ENCODE measurements at regions not wholly inside any gene's neighbourhood (a gene's known extent, or its start where the extent isn't known, plus 50 kb on each side); places are given as distances from the start of the nearest gene placed in this dataset.

DNA sequence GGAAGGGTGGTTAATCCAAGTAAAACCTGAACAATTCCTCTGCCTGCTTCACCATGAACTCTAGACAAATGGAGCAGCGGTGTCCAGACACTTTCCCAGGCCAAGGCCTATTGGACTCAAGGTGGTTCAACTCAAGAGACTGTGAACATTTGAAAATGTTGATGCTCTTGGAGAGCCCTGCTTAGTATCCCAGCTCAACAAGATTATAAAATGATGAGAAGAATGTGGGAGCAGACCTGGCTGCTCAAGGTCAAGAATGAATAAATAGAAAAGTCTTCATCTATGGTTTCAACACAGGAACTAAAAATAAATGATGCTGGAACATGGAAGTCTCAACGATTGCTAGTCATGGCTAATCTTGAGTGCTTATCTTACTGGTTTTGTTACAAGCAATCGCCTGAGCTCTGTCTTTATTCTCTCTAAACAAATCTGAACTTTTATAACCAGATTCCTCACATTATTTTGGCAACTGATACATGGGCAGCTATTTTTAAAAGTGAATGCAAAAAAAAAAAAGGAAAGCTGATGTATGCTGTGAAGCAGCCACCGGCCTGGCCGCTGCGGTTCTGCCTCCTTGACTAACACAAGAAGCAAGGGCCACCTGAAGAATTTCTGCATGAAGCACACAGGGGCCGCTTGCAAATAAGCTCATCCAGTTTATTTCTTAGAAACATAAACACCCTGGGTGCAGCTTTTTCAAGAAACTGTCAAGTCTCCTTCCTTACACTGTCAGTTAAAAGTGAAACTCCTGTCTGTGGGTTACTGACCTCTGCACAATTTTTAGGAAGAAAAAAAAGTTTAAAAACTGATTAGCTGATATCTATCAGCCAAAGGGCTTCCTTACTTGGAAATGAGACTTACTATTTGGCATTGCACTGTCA is 120.1 kb upstream of the ARHGEF3 start:
- no peak for DNase-seq

DNA sequence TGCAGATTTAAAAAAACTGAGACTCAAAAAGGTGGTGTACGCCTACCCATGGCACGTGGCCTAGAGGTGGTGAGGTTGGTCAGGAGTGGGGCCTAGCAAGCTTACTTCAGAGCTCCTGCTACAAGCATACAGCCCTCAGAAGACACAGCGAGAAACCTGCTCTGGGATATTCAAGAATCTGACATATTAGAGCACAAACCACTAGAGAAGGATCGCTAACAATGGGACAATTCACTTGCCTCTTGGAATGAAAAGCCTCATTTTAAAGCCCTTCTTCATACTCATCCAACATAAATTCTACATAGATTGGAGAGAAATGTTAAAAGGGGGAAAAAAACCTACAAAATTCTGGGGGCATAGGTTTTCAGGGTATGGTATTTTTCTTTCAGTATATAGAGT is 118.0 kb upstream of the ARHGEF3 start:
- DNase-seq = no peak

DNA sequence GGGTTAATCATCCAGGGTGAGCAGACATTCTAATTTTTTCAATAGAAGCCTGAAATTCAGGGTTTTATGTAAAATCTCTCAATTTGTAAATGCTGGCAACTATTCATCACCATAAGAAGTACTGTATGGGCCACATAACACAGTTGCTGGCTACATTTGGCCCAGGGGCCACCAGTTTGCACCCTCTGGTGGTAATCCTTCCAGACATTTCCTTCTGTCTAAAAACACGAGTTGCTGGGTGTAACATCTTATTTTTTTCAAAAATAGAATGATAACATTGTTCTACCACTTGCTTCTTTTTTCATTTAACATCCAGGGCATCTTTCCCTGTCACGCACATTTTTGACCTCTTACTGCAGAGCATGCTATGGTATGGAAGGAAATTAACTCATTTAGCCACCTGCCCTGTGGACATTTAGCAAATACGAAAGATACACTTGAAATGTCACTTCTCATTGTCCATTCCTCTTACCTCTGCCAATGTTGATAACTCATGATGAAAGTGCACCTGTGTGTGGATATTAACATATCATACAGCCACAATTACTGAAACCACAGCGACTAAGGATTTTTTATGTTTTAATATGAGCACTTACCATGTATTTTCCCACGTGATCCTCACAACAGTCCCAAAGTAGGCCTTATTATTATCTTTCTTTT is 117.5 kb upstream of the ARHGEF3 start:
- DNase-seq = no peak

DNA sequence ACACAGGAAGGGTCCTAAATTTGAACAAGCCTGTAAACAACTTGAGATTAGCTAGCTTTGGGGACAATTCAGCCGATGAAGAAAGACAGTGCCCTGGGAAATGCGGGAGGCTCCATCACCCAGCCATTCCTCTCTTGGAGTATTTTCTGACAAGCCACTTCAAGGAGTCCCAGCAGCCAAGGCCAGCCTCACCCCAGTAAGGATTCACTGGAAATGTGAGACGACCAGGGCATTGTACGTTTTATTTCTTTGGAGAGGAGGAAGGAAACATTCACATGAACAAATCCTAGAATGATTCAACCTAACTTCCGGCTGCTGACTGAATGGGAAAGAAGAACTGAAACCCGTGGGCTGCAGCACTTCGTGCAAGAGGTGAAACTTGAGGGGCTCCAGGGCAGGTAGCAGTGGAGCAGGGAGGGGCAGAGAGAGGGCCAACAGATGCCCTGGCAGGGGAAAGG is 116.4 kb upstream of the ARHGEF3 start:
- no peak for DNase-seq

- no peak for DNase-seq
Measured at GRCh38 chr3:56917361-56918110, 115.8 kb upstream of the ARHGEF3 start.

DNA sequence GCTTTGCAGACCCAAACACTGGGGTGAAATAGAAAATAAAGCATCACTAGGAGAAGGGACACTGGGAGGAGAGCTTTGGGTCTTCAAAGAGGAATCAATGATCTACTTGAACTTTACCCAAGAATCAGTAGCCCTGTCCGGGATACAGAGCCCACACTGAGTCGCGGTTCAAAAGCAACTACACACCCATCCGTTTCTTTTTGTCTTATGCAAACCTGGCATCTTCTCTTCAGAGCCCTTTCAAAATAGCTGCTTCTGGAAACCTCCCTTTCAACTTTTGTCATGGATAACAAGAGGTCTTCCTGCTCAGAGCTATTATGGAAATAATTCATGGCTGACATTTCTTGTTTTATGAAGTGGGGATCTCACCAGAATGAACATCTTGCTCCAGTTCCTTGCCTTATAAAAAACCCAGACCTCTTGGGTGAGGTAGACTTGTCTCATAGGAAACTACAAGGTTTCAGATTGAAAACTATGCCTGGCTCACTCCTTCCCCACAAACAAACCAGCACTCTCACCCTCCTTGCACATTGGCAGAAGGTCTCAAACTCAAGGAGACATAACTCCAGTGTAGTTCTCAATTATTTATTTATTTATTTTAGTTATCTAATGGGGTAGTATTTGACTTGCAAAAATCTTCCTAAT is 115.1 kb upstream of the ARHGEF3 start:
- DNase-seq = no peak

DNA sequence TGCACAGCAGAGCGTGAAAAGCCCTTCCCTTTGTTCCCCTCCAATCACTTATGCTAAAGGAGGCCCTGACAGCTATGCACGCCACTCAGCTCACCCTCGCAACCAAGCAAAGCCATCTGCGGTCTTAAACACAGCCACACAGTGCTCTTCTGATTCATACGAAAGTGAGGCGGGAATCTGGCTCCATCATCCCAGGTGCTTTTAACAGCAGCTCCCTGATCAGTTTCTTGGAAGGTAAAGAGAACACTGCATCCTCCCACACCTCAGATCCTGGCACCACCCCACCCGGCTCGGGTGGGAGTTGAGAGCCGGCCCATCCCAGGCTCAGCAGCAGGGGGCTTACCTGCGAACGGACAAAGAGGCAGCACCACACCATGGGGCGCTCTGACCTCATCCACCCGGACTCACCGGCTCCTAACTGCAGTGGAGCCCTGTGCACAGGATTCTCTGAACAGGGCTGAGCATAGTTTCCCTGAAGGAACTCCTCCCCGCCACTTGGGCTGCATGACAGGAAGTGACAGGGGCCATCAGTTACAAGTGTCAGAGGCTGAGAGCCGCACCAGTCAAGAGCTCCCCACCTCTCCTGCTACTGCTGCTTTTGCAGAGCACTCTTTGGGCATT is 114.3 kb upstream of the ARHGEF3 start:
- peak; percentile 71 for DNase-seq

DNA sequence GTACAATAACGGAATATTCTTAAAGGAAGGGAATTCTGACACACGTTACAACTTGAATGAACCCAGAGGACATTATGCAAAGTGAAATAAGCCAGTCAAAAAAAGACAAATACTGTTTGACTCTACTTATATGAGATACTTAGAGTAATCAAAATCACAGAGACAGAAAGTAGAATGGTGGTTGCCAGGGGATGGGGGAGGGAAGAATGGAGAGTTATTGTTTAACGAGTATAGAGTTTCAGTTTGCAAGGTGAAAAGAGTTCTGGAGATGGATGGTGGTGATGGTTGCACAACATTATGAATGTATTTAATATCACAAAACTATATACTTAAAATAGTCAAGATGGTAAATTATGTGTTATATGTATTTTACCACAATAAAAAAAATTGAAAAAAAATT is 112.9 kb upstream of the ARHGEF3 start:
- DNase-seq = no peak

DNA sequence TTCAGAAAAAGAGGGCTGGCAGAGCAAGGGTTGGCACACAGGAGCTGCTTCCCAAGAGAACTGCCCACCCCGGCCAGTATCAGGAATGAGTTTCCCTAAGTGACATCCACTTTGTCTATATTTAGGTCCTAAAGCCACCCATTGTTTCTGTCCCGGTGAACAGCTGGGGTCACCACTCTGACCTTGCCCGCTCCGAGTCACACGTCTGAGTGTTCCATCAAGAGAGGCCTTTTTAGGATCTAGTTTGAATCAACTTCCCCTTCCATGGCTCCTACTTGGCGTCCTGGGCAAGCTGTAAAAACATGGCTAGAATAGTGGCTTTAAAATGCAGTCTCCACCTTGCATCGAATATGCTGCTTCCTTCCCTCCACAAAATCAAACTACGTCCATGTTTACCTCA is 109.6 kb upstream of the ARHGEF3 start:
- DNase-seq = no peak

- no peak for DNase-seq
Measured at GRCh38 chr3:56909349-56909748, 107.6 kb upstream of the ARHGEF3 start.

GRCh38 chr3:56908004-56908403 is 106.3 kb upstream of the ARHGEF3 start:
- no peak for DNase-seq

GRCh38 chr3:56904552-56905215 is 102.9 kb upstream of the ARHGEF3 start:
- no peak for DNase-seq

GRCh38 chr3:56903231-56903782 is 101.6 kb upstream of the ARHGEF3 start:
- no peak for DNase-seq

GRCh38 chr3:56902468-56903160 is 100.9 kb upstream of the ARHGEF3 start:
- DNase-seq = no peak

- no peak for DNase-seq
Measured at GRCh38 chr3:56900801-56901200, 99.1 kb upstream of the ARHGEF3 start.

GRCh38 chr3:56899851-56900250 is 98.1 kb upstream of the ARHGEF3 start:
- no peak for DNase-seq

DNA sequence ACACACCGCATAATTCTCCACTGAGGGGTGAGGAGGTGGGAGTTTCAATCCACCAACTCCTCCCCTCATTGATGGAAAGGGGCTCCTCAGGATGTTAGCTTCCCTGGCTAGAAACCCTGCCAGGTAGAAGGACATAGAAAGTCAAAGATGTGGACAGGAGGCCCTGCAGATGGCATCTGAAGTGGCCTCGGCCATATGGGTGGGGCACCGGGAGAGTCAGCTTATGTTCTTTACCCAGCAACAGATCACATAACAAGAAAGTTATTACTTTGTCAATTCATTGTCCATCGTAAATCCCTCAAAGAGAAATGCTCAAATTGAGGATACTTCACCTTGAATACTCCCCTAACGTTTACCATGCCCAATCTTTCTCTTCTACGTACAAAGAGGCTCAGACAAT is 97.3 kb upstream of the ARHGEF3 start:
- no peak for DNase-seq

- no peak for DNase-seq
Measured at GRCh38 chr3:56896357-56896756, 94.6 kb upstream of the ARHGEF3 start.

DNA sequence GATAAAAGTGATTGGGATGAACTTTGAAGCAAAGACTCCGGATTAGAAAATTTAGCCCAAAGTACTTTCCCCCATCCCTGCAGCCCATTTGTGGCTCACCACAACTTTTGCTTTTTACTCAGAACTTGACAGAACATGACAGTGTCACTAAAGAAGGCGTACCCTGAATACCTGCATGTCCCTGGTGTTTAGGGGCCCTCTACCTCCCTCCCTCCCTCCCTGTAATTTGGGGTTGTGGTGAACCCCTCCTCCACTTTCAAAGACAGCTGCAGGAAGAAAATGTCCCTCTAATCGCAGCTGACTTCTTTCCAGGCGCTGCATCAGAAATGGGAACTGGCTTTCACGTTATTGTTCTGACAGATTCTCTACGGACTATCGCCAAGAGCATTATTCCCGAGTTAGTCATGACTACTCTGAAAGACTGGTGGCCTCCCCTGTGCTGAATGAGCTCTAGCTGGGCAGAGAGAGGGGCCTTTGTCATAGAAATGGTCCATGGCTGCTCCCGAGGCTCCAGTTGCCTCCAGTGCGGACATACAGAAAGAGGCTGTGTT is 93.2 kb upstream of the ARHGEF3 start:
- no peak for DNase-seq

GRCh38 chr3:56890448-56891091 is 88.8 kb upstream of the ARHGEF3 start:
- DNase-seq = no peak

Data from retina (tissue), 1 donor.